Upper lobe of left lung (tissue), 4 donors: ENCODE measurements at regions not wholly inside any gene's neighbourhood (a gene's known extent, or its start where the extent isn't known, plus 50 kb on each side); places are given as distances from the start of the nearest gene placed in this dataset.

Source experiments
- EP300 ChIP-seq, 4 donors: sonication (generic); formaldehyde crosslinking; IDR thresholded peaks; one replicate each; pipeline ENCODE4 v1.5.1; 2017; ENCODE audit warnings: antibody characterized with exemption in 4 of 4, control low read depth in 2 of 4
- POLR2A ChIP-seq, 4 donors: fragments of 450-650 bp; IDR thresholded peaks; one replicate each; pipeline ENCODE4 v1.5.1; 2016 to 2017; ENCODE audit warnings: antibody characterized with exemption in 4 of 4, mild to moderate bottlenecking in 2 of 4
- POLR2AphosphoS5 ChIP-seq, 2 donors: sonication (generic); formaldehyde crosslinking; IDR thresholded peaks; one replicate each; pipeline ENCODE4 v1.5.1; 2017; ENCODE audit warnings: antibody characterized with exemption in 2 of 2
- TF ChIP-seq, protein P1 (sequence below), 6 experiments: fragments of 450-650 bp in 4 of 6; fragments of 200-600 bp in 2 of 6; sonication (generic) in 2 of 6; IDR thresholded peaks; one replicate each; pipeline ENCODE4 v1.5.1; 2016 to 2019; ENCODE audit warnings: antibody characterized with exemption in 6 of 6

DNA sequence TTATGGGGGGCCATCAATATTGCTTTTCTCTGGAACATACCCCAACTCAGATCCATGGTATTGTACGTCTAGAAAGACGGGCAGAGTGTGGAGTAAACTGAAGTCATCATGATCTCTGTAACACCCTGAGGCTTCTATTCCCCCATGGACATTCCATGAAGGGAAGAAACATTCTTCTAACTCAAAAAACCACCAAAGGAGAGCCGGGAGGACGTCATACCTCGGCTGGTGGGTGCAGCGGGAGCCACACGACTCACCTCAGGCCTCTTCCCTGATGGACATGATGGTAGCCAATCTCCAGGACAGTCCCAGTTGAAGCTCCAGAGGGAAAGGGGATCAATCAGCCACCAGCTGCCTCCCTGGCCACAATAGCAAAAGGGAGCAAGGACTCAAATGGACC lies 127.3 kb downstream of the MREG start:
- TF ChIP-seq, protein P1, sequence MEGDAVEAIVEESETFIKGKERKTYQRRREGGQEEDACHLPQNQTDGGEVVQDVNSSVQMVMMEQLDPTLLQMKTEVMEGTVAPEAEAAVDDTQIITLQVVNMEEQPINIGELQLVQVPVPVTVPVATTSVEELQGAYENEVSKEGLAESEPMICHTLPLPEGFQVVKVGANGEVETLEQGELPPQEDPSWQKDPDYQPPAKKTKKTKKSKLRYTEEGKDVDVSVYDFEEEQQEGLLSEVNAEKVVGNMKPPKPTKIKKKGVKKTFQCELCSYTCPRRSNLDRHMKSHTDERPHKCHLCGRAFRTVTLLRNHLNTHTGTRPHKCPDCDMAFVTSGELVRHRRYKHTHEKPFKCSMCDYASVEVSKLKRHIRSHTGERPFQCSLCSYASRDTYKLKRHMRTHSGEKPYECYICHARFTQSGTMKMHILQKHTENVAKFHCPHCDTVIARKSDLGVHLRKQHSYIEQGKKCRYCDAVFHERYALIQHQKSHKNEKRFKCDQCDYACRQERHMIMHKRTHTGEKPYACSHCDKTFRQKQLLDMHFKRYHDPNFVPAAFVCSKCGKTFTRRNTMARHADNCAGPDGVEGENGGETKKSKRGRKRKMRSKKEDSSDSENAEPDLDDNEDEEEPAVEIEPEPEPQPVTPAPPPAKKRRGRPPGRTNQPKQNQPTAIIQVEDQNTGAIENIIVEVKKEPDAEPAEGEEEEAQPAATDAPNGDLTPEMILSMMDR (IDR thresholded peaks at IDR 0.05), result no peak
- TF ChIP-seq POLR2A (IDR thresholded peaks at IDR 0.05) (no peak), EP300 (IDR thresholded peaks at IDR 0.05) (no peak), POLR2AphosphoS5 (IDR thresholded peaks at IDR 0.05) (no peak)
